ENCODE measurements at regions not wholly inside any gene's neighbourhood (a gene's known extent, or its start where the extent isn't known, plus 50 kb on each side); places are given as distances from the start of the nearest gene placed in this dataset.

- no peak for TF ChIP-seq CTCF (IDR thresholded peaks at IDR 0.05)
- TF ChIP-seq POLR2AphosphoS5 (IDR thresholded peaks at IDR 0.05; ENCODE audit: low read depth, low read length), result no peak
- TF ChIP-seq REST (IDR thresholded peaks at IDR 0.05; ENCODE audit: insufficient read depth in 1 of 2, low read depth in 2 of 2, low read length in 1 of 2), result no peak
- TF ChIP-seq SIN3A (IDR thresholded peaks at IDR 0.05; ENCODE audit: borderline replicate concordance, insufficient read depth, low read depth, low read length), result no peak
- TF ChIP-seq TCF7L2 (IDR thresholded peaks at IDR 0.05; ENCODE audit: low read depth, low read length), result no peak
Measured at GRCh38 chr1:228920831-228921230, 185.6 kb downstream of the RHOU start.

Data from Panc1 (cell line).